GM21423 (cell line): ENCODE measurements at regions not wholly inside any gene's neighbourhood (a gene's known extent, or its start where the extent isn't known, plus 50 kb on each side); places are given as distances from the start of the nearest gene placed in this dataset.
"Not testable (repeated sequence)": the region's sequence is repeated elsewhere in the genome, so short reads cannot be mapped to it uniquely, and the experiment has no call there.

ENCODE experiments used
- ATAC-seq: cut with Tn5 transposase; IDR thresholded peaks from one replicate; pipeline ENCODE4 v1.9.1; 2021; ENCODE audit warnings: mild to moderate bottlenecking, moderate library complexity; ENCODE audit not compliant: unreplicated experiment

DNA sequence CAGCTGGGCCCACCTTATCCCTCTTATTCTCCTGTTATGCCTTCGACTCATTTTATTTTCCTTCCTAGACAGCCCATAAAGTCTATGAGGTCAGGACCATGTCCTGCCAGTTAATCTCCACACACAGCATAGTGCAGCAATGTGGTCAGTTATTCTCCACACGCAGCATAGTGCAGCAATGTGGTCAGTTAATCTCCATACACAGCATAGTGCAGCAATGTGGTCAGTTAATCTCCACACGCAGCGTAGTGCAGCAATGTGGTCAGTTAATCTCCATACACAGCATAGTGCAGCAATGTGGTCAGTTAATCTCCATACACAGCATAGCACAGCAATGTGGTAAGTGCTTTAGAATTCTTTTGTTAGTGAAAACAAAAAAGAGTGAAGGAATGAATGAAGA, 77.8 kb downstream of the TEX36 start:
- no peak for ATAC-seq

DNA sequence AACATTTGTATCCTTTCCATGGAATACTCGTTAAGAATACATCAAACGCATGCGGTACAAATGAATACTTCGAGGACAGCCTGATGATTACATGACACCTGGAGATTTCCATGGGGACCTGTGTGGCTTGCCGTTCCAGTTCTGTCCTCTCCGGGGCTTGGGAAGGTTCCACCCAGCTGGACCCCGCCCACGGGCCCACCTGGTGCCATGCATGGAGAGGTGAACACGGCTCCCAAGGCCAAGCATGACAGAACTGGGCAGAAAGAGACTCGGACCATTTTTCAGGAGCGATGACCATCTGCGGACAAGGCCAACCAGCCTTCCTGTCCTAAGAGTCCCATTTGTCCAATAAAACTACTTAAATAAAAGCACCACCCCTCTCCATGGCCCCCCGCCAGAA, 80.1 kb downstream of the TEX36 start:
- ATAC-seq, result no peak

DNA sequence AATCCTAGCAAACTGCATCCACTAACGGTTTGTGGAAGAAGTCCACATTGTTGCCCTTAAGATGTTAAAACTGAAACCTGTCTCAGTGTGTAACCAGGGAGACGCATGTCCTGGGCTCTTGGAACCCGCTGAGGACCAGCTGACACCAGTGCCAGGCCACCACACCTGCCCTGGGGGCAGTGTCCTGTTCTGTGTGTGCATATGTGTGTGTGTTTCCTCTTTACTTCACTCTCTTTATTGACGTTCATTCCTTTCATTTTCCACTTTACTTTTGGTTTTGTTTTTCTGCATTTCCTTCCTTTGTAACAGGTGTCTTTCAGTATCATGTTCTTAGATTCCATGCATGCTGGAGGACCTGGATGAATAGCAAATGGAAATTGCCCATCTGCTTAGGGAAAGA, 83.8 kb downstream of the TEX36 start:
- no peak for ATAC-seq

DNA sequence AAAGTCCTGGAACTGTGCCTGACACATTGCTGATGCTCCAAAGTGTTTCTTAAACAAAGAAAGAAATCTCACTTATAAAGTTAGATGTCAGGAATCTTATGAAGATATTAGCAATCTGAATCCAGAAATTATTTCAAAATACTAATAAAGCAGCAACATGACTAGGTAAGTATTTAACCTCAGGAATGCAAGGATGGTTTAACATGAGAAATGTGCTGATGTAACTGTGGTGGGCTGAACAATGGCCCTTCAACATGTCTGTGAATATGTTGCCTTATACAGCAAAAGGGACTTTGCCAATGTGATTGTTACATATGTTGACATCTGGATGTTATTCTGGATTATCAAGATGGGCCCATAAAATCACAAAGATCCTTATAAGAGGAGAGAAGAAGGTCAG, 87.1 kb downstream of the TEX36 start:
- no peak for ATAC-seq

DNA sequence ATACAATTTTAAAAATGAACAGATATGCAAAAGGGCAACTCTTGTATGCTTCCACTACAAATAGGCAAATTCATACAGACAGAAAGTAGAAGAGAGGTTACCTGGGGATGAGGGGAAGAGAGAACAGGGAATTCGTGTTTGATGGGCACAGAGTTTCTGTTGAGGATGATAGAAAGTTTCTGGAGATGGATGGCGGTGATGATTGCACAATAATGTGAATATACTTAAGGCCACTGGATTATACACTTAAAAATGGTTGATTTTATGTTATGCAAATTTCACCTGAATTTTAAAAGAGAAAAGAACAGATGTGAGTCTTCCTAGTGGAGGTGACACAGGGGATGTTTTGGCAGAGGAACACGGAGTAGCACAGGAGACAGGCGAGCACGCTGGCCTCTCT, 89.3 kb downstream of the TEX36 start:
- ATAC-seq, result no peak

DNA sequence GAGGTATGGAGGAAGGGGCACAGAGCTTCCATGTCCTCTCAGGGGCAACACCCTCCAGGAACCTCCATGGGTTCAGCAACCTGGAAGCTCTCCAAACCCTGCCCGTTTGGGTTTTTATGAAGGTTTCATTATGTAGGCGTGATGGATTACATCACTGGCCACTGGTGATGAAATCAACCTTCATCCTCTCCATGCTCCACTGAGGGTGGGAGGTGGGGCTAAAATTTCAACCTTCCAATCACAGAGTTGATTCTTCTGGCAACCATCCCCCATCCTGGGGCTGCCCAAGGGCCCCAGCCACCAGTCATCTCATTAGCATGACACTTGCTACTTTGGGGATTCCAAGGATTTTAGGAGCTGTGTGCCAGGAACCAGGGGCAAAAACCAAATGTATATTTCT, 90.1 kb downstream of the TEX36 start:
- ATAC-seq, result no peak

DNA sequence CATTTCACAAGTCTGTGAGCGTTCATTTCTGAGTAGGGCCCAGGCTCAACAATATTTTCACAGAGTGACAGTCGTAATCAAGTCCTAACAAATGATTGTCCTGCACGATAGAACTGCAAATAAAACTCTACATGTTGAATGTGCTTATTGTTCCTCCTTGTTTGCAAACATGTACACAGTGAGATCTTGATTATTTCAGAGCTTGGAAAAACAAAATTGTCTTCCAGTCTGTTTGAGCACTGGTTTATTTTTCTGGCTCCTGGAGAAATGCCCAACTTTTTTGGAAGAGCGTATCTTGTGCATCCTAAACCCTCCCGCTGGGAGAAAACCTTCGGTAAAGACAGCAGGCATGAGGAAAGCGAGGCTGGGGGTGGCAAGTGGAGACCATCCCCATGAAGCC, 91.1 kb downstream of the TEX36 start:
- ATAC-seq, result no peak

DNA sequence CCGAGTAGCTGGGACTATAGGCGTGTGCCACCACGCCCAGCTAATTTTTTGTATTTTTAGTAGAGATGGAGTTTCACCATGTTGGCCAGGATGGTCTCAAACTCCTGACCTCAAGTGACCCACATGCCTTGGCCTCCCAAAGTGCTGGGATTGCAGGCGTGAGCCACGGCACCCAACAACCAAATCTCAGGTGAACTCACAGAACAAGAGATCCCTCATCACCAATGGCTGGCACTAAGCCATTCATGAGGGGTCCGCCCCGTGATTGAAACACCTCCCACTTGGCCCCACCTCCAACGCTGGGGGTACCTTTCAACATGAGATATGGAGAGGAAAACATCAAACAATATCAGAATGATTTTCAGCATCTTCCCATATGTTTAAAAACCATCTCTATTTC, 94.2 kb downstream of the TEX36 start:
- not testable (repeated sequence) for ATAC-seq

DNA sequence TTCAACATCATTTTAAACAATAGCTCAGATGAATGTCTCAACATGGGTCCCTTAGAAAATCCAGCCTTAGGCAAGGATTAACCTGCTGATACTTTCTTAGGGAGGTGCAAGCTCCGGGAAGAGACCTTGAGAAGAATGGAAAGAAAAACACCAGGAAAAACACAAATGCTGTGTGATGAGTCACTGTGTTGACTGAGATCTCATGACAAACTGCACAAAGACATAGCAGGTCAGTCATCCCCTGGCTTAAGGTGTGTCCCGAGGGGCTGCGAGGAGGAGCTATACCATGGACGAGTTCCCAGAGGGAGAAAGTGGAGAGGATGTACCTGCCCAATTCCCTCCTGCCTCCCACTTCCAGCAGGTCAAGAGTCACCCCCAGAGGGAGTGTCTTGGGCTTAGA, 98.0 kb downstream of the TEX36 start:
- ATAC-seq, result no peak

DNA sequence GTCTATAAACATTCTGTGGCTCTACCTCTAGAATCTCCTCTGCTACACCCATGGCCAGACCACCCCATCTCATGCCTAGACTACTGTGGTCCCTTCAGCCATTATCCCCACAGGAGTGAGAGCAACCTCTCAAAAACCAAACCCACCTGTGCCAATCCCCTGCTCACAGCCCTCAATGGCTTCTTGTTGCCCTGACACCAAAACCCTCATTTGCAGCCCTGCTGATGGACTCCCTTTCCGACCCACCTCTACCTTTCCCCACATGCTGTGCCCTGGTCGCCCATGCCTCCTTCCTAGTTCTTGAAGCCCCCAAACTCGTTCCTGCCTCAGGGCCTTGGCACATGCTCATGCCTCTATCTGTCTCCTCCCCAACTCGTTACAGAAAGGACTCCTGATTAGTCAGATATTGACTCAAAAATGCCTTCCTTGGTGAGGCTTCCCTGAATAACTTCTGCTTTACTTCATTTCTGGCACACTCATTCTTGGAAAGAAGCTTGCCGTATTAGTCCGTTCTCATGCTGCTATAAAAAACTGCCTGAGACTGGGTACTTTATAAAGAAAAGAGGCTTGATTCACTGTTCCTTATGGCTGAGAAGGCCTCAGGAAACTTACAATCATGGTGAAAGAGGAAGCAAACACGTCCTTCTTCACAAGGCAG, 104.2 kb downstream of the TEX36 start:
- ATAC-seq, result no peak

DNA sequence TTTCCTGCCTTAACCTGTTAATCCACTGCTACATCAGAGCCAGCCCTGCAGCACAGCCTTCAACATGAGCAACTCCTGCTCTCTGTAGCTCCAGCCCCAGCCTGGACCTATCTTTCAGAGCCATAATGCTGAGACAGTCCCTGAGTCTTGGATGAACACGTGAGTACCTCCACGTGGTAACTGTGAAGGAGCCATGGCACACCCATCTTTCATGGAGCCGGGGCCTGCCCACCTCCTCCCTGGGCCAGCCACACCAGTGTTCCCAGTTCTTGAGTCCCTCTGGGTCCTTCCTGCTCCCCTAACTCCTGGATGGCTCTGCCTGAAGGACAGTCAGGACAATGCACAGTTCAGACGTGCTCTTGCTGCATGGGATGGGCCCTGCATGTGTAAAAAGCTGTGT, 107.1 kb downstream of the TEX36 start:
- ATAC-seq, result no peak

DNA sequence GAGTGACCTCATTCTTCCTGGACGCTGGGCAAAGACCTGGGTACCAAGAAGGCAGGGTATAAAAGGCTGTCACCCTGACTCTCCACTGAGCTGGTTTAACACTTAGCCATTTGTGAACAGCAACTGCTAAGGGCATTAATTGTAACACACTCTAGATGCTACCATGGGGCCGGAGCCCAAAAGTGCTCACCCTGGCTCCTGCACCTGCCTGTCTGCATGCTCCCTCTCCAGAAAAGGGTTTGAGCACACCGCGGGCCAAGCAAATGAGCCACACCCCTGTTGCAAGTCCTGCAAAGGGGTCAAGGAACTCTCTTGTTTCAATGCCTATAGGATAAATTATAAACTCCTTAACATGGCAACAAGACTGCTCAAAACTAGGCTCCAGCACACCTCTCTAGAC, 114.8 kb downstream of the TEX36 start:
- no peak for ATAC-seq

DNA sequence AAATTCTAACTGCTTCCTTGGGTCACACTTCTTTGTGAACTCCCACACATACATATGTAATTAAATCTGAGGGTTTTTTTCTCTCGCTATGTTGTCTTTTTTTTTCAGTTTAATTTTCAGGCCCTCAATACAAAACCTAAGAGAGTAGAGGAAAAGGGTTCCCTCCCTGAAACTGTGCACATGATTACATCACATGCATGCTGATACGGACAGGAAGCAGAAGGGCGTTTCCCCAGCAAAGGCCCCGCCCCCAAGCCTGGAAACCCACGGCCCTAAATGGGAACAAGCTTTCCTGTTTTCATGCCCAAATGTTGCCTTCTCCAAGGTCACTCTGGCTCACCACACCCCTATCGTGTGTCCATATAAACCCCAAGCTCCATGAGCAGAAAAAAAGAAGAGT, 115.4 kb downstream of the TEX36 start:
- no peak for ATAC-seq

DNA sequence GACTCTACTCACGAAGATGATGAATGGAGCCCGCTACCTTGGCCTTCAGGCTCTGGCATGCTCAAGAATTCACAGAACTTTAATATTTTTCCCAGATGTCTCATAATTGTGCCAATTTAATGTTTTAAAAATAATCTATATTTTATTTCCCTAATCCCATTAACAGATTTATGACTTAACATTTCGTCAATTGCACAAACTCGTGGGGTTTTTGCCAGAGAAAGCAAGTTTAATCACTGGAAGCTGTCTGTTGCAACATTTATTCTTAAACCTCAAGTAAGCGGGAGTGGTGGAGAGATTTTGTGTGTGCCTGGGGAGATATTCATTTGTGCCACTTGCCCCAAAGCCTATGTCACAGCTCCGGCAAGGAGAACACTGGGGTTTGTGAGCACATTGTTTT, 117.9 kb downstream of the TEX36 start:
- no peak for ATAC-seq

DNA sequence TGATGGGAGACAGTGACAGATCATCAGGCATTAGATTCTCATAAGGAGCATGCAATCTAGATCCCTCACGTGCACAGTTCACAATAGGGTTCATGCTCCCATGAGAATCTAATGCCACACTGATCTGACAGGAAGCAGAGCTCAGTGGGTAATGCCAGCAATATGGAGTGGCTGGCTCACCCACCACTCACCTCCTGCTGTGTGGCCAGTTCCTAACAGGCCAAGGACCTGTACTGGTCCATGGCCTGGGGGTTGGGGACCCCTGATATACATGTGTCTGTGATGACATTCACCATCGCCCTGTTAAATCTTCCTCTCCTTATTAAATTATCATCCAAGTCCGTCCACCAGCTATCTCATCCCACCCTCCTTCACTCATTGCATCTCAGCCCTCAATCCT, 118.4 kb downstream of the TEX36 start:
- ATAC-seq, result no peak

DNA sequence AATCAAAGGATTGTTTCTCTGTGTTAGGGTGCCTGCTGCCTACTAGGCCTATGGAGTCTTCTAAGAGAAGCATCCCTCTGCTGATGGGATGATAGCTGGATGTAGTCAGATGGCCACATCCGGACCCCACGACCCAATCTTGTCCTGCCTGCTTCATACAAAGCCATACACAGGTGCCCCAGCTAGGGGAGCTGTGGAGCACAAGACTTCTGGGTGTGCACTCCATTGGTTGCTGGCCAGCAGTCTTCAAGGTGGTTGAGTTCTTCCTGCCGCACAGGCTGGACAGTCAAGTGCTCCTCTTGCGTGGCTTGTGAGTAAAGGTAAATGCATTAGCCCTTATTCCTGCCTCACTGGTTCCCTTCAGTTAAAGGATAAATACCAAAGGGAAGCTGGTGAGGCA, 120.2 kb downstream of the TEX36 start:
- no peak for ATAC-seq

DNA sequence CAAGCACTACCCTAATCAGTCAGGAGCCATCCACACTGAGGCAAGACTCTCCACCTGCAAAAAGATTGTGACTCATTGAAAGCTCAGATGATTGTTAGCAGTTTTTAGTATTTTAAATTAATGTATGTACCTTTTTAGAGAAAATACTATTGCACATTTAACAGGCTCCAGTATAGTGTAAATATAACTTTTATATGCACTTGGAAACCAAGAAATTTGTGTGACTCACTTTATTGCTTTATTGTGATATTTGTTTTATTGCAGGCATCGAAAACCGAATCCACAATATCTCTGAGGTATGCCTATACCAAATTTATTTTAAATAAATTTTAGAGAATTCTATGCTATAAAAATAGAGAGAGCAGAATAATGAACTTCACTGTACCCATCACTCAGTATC, 122.0 kb downstream of the TEX36 start:
- ATAC-seq, result no peak

DNA sequence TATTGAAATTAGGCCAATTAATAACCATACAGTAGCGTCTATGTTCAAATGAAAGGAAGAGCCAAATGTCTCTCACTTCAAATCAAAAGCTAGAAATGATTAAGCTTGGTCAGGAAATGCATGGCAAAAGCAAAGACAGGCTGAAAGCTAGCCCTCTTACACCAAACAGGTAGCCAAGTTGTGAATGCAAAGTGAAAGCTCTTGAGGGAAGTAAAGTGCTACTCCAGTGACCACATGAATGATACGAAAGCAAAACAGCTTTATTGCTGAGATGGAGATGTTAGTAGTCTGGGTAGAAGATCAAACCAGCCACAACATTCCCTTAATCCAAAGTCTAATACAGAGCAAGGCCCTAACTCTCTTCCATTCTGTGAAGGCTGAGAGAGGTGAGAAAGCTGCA, 123.8 kb downstream of the TEX36 start:
- ATAC-seq, result peak; percentile 99

DNA sequence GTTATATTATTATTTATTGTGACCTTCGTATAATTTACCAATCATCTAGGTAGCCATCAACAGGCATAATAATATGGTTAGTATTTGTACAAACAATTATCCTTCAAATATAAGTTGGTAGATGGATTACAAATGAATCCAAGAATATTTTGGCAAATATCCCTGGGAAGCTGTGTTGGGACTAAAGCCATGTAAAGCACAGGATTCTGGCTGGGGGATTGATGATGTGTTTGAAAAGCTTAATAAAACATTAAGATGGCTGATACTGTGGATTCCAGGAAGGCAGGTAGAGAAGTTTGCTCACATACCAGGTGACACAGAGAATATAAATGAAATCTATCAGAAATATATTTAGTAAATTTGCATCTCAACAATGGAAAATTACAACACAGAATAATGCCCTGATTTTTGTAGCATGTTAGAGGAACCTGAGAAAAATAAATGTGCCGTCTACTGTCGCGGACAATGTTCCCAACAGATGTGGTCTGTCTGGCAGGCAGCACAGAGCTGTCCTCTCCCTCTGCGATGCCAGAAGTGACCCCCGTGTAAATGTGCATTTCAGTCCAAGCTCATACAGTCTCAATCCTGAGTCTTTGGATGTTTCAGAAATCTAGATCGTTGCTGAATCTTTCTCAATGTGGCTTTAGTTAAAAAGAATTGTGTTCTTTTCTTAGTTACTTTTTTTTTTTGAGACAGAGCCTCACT, 125.0 kb downstream of the TEX36 start:
- ATAC-seq, result no peak

DNA sequence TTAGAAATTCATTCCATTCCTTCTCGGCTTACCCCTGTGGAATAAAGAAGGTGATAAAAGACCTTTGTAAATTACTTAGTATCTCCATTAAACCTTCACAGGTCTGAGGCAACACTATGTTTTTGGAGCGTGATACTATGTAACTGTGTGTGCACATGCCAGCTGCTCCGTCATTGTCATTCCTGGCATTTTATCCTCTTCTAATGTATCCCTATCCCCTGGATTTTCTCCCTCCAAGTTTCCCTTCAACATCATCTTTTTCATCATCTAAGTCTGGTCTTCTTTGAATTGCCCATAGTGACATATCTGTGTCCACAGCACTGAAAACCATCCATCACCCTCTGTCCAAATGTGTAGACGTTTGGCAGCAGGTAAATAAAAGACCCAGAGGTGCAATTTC, 125.7 kb downstream of the TEX36 start:
- ATAC-seq, result no peak

DNA sequence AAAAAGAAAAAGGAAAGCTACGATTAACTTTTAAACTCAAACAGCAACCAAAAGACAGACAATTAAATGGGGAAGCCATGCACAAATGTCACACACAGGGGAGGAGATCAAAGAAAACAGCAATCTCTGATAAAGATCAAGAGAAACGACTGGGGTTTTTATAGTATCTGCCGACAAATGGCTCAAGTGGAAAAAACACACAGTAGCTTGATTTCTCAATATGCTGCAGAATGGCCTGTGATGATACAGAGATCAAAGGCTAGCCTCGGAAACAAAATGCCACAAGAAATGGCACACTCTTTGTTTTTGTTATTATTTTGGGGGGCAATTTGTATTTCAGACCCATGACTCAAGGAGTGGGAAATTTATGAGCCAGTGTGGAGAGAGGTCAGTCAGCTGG, 126.1 kb downstream of the TEX36 start:
- ATAC-seq, result no peak

DNA sequence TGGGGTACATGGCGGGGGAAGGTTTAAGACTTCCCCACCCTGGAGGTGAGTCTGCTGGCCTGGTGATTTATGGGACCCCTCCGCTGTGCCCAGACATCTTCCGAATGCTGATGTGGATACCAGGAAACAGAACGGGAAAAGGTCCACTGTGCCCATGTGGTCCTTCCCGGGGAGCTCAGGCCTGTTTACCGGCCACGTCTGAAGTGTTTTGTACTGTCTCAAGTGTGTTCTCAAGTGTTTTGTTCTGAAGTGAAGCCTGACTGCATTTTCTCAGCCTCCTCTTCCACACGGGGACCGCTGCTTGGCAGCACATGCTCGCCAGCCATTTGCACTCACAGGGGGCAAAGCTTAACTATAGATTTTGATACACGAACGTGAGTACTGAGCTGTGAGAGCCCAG, 127.2 kb downstream of the TEX36 start:
- ATAC-seq, result no peak

DNA sequence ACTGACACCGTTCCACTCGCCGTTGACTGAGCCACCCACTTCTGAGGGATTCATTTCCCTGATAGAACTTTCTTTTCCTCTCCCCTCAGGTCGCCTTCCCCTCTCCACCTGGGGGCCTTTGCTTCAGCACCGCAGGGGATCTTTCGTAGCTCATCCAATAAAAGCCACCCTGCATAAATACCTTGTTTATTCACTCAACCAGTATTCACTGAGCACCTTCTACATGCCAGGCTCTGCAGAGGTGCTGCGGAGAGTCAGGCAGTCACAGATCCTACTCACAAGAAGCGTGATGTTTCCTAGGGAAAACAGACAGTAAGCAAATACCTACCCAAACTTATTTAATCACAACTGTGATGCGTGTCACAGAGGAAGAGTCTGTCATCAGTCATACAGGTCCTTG, 127.7 kb downstream of the TEX36 start:
- no peak for ATAC-seq
